SK-N-MC (cell line): ENCODE measurements at regions not wholly inside any gene's neighbourhood (a gene's known extent, or its start where the extent isn't known, plus 50 kb on each side); places are given as distances from the start of the nearest gene placed in this dataset.

Source experiments
- DNase-seq: peaks from one replicate; pipeline ENCODE4 v3.0.0-alpha.2; 2011; ENCODE audit warnings: low read depth, low spot score
- H3K27ac ChIP-seq: fragments of 200-600 bp; sonication (generic); 2 replicates; pipeline ENCODE4 v1.5.1; 2016; ENCODE audit warnings: mixed run types
- H3K36me3 ChIP-seq: fragments of 200-600 bp; sonication (generic); 2 replicates; pipeline ENCODE4 v1.6.1; 2017; ENCODE audit warnings: antibody characterized with exemption, low read length, mixed read lengths; ENCODE audit not compliant: insufficient read depth
- H3K4me3 ChIP-seq: fragments of 200-600 bp; sonication (generic); 2 replicates; pipeline ENCODE4 v1.5.1; 2016
- H3K9ac ChIP-seq: fragments of 200-600 bp; sonication (generic); 2 replicates; pipeline ENCODE4 v1.8.0; 2017; ENCODE audit warnings: mixed run types, mixed read lengths; ENCODE audit not compliant: insufficient read length
- H3K9me3 ChIP-seq: fragments of 200-600 bp; sonication (generic); 2 replicates; pipeline ENCODE4 v1.6.1; 2017; ENCODE audit warnings: low read depth, mild to moderate bottlenecking, antibody characterized with exemption, low read length, moderate library complexity, mixed read lengths
- EZH2 ChIP-seq: fragments of 200-600 bp; sonication (generic); IDR thresholded peaks from one replicate; pipeline ENCODE4 v1.6.1; 2017; ENCODE audit warnings: antibody characterized with exemption
- FOXP2 ChIP-seq: optimal IDR thresholded peaks from 2 replicates; pipeline ENCODE3; 2011; ENCODE audit warnings: mild to moderate bottlenecking, moderate library complexity; ENCODE audit not compliant: insufficient read depth; ENCODE audit errors: extremely low read length, control extremely low read depth
- POLR2AphosphoS5 ChIP-seq: IDR thresholded peaks from 2 replicates; pipeline ENCODE4 v1.6.1; 2012; ENCODE audit warnings: mild to moderate bottlenecking, low read depth, low read length, borderline replicate concordance

GRCh38 chr17:68694791-68695485, 93.8 kb upstream of the FAM20A start:
- no peaks in the 10 kb centered on the region for H3K36me3 ChIP-seq
- TF ChIP-seq FOXP2 (no peak), POLR2AphosphoS5 (no peak), EZH2 (no peak)
- H3K27ac ChIP-seq: no peak overlapping the region
- no peak for DNase-seq
- H3K4me3 ChIP-seq: no peak overlapping the region
- H3K9me3 ChIP-seq: no peaks in the 10 kb centered on the region
- no peak overlapping the region for H3K9ac ChIP-seq

GRCh38 chr17:68693896-68694295, 92.7 kb upstream of the FAM20A start:
- Histone ChIP-seq H3K9me3 (no peaks in the 10 kb centered on the region), H3K9ac (no peak overlapping the region), H3K36me3 (no peaks in the 10 kb centered on the region), H3K27ac (no peak overlapping the region), H3K4me3 (no peak overlapping the region)
- no peak for DNase-seq
- no peak for TF ChIP-seq EZH2
- no peak for TF ChIP-seq POLR2AphosphoS5
- TF ChIP-seq FOXP2: no peak

GRCh38 chr17:68693466-68693865, 92.3 kb upstream of the FAM20A start:
- H3K27ac ChIP-seq: no peak overlapping the region
- DNase-seq: no peak
- H3K9me3 ChIP-seq: no peaks in the 10 kb centered on the region
- TF ChIP-seq FOXP2 (no peak), EZH2 (no peak), POLR2AphosphoS5 (no peak)
- H3K4me3 ChIP-seq: no peak overlapping the region
- H3K9ac ChIP-seq: no peak overlapping the region
- no peaks in the 10 kb centered on the region for H3K36me3 ChIP-seq

GRCh38 chr17:68686108-68686988, 85.2 kb upstream of the FAM20A start:
- H3K36me3 ChIP-seq: no peaks in the 10 kb centered on the region
- H3K4me3 ChIP-seq: no peak overlapping the region
- DNase-seq: no peak
- H3K27ac ChIP-seq: no peak overlapping the region
- H3K9me3 ChIP-seq: no peaks in the 10 kb centered on the region
- no peak overlapping the region for H3K9ac ChIP-seq
- no peak for TF ChIP-seq POLR2AphosphoS5
- no peak for TF ChIP-seq EZH2
- no peak for TF ChIP-seq FOXP2

- H3K36me3 ChIP-seq: no peaks in the 10 kb centered on the region
- TF ChIP-seq FOXP2 (no peak), POLR2AphosphoS5 (no peak), EZH2 (no peak)
- no peak overlapping the region for H3K27ac ChIP-seq
- no peak overlapping the region for H3K9ac ChIP-seq
- no peak for DNase-seq
- H3K9me3 ChIP-seq: no peaks in the 10 kb centered on the region
- no peak overlapping the region for H3K4me3 ChIP-seq
Measured at GRCh38 chr17:68684949-68685357, 83.8 kb upstream of the FAM20A start.

GRCh38 chr17:68682903-68683302, 81.7 kb upstream of the FAM20A start:
- H3K4me3 ChIP-seq: no peak overlapping the region
- no peak overlapping the region for H3K27ac ChIP-seq
- H3K9ac ChIP-seq: no peak overlapping the region
- no peaks in the 10 kb centered on the region for H3K9me3 ChIP-seq
- DNase-seq: no peak
- H3K36me3 ChIP-seq: no peaks in the 10 kb centered on the region
- no peak for TF ChIP-seq EZH2

- Histone ChIP-seq H3K9me3 (no peaks in the 10 kb centered on the region), H3K27ac (no peak overlapping the region), H3K9ac (no peak overlapping the region), H3K4me3 (no peak overlapping the region), H3K36me3 (no peaks in the 10 kb centered on the region)
- DNase-seq: no peak
- TF ChIP-seq EZH2 (no peak), POLR2AphosphoS5 (no peak), FOXP2 (no peak)
Measured at GRCh38 chr17:68679882-68680281, 78.7 kb upstream of the FAM20A start.

GRCh38 chr17:68676856-68677255, 75.7 kb upstream of the FAM20A start:
- no peaks in the 10 kb centered on the region for H3K36me3 ChIP-seq
- no peak for DNase-seq
- H3K9ac ChIP-seq: no peak overlapping the region
- H3K9me3 ChIP-seq: no peaks in the 10 kb centered on the region
- TF ChIP-seq POLR2AphosphoS5 (no peak), EZH2 (no peak), FOXP2 (no peak)
- no peak overlapping the region for H3K27ac ChIP-seq
- no peak overlapping the region for H3K4me3 ChIP-seq

GRCh38 chr17:68675723-68676122, 74.6 kb upstream of the FAM20A start:
- no peak for TF ChIP-seq EZH2
- TF ChIP-seq FOXP2: no peak
- no peak for TF ChIP-seq POLR2AphosphoS5
- H3K9ac ChIP-seq: no peak overlapping the region
- no peaks in the 10 kb centered on the region for H3K36me3 ChIP-seq
- DNase-seq: no peak
- no peak overlapping the region for H3K27ac ChIP-seq
- H3K4me3 ChIP-seq: no peak overlapping the region
- H3K9me3 ChIP-seq: no peaks in the 10 kb centered on the region
